GM21529 (cell line): ENCODE measurements at regions not wholly inside any gene's neighbourhood (a gene's known extent, or its start where the extent isn't known, plus 50 kb on each side); places are given as distances from the start of the nearest gene placed in this dataset.
"Not testable (repeated sequence)": the region's sequence is repeated elsewhere in the genome, so short reads cannot be mapped to it uniquely, and the experiment has no call there.

ENCODE experiments used
- ATAC-seq: cut with Tn5 transposase; IDR thresholded peaks from one replicate; pipeline ENCODE4 v1.9.1; 2021; ENCODE audit not compliant: unreplicated experiment

- not testable (repeated sequence) for ATAC-seq
These were observed 188.8 kb downstream of the LAT start for GRCh38 chr16:29173371-29174305.

- ATAC-seq, result not testable (repeated sequence)
These were observed 187.4 kb downstream of the LAT start for GRCh38 chr16:29172098-29172724.

- ATAC-seq, result not testable (repeated sequence)
These were observed 186.4 kb downstream of the LAT start for GRCh38 chr16:29171296-29171695.

- ATAC-seq, result not testable (repeated sequence)
These were observed 185.7 kb downstream of the LAT start for GRCh38 chr16:29170393-29171119.

GRCh38 chr16:29169295-29169994 is 184.6 kb downstream of the LAT start:
- ATAC-seq, result not testable (repeated sequence)

GRCh38 chr16:29168515-29169259 is 183.8 kb downstream of the LAT start:
- not testable (repeated sequence) for ATAC-seq

- not testable (repeated sequence) for ATAC-seq
These were observed 179.7 kb downstream of the LAT start for GRCh38 chr16:29164442-29165089.

GRCh38 chr16:29160171-29160570 is 175.3 kb downstream of the LAT start:
- ATAC-seq, result not testable (repeated sequence)

GRCh38 chr16:29159603-29160002 is 174.8 kb downstream of the LAT start:
- ATAC-seq, result not testable (repeated sequence)

GRCh38 chr16:29158785-29159184 is 173.9 kb downstream of the LAT start:
- no peak for ATAC-seq

GRCh38 chr16:29158031-29158784 is 173.4 kb downstream of the LAT start:
- ATAC-seq, result not testable (repeated sequence)

- not testable (repeated sequence) for ATAC-seq
These were observed 172.4 kb downstream of the LAT start for GRCh38 chr16:29157051-29157923.

- no peak for ATAC-seq
These were observed 171.7 kb downstream of the LAT start for GRCh38 chr16:29156511-29156910.

GRCh38 chr16:29155866-29156200 is 171.0 kb downstream of the LAT start:
- ATAC-seq, result not testable (repeated sequence)

GRCh38 chr16:29155131-29155865 is 170.4 kb downstream of the LAT start:
- ATAC-seq, result not testable (repeated sequence)

- ATAC-seq, result no peak
These were observed 169.8 kb downstream of the LAT start for GRCh38 chr16:29154676-29155121.

GRCh38 chr16:29154088-29154487 is 169.2 kb downstream of the LAT start:
- ATAC-seq, result no peak
